ENCODE measurements at regions not wholly inside any gene's neighbourhood (a gene's known extent, or its start where the extent isn't known, plus 50 kb on each side); places are given as distances from the start of the nearest gene placed in this dataset.

DNA sequence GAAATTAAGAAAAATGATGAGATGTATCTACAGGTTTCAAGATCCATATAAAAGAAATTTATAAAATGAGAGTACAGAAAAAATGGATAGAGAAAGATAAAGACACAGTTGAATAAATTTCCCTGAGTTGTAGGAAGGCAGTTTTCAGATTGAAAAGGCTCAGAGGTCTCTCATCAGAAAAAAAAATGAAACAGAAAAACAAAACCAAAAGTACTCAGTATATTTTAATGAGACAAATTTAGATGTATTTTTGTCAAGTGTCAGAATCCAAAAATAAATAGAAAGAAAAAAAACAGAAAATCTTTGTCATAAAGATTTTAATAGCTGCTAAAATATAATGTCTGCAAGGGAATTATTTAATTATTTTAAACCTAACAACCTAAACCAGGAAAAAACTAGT lies 520.5 kb downstream of the KCNJ3 start:
- Histone ChIP-seq H3K27me3 (ENCODE audit: insufficient read depth) (no peaks in the 10 kb centered on the region), H3F3A (replicated peaks; ENCODE audit: low read depth) (no peaks in the 10 kb centered on the region), H3K4me2 (no peak overlapping the region), H4K20me1 (replicated peaks; ENCODE audit: insufficient read depth) (no peaks in the 10 kb centered on the region), H3K4me3 (no peak overlapping the region), H3K79me2 (replicated peaks; ENCODE audit: insufficient read depth) (no peaks in the 10 kb centered on the region), H3K9me2 (ENCODE audit: insufficient read depth) (no peaks in the 10 kb centered on the region), H3K27ac (ENCODE audit: low read depth) (no peak overlapping the region), H3K4me1 (ENCODE audit: insufficient read depth) (no peaks in the 10 kb centered on the region), H3K36me3 (ENCODE audit: insufficient read depth) (no peaks in the 10 kb centered on the region), H2AFZ (no peak overlapping the region)
- Mint-ChIP-seq H3K4me1 (no peaks in the 10 kb centered on the region), H3K27me3 (ENCODE audit: insufficient read depth, low read depth, poor library complexity) (peaks cover 2% of the 10 kb centered on the region), H3K27ac (no peak overlapping the region), H3K36me3 (ENCODE audit: low read depth) (no peaks in the 10 kb centered on the region), H3K9me3 (no peaks in the 10 kb centered on the region), H3K4me3 (no peak overlapping the region)
- DNase-seq (ENCODE audit: low spot score) (no peak), ATAC-seq (no peak)
- TF ChIP-seq REST (IDR thresholded peaks at IDR 0.05; ENCODE audit: unreplicated experiment): no peak
- no peak for TF ChIP-seq ZNF331 (CRISPR knock-in tag; IDR thresholded peaks at IDR 0.05; ENCODE audit: low read depth)
- no peak for TF ChIP-seq CREB1 (CRISPR knock-in tag; IDR thresholded peaks at IDR 0.05; ENCODE audit: low read depth)
- TF ChIP-seq EZH2phosphoT487 (IDR thresholded peaks at IDR 0.05; ENCODE audit: unreplicated experiment): no peak
- TF ChIP-seq NANOG (IDR thresholded peaks at IDR 0.05; ENCODE audit: borderline replicate concordance): no peak
- TF ChIP-seq EZH2 (IDR thresholded peaks at IDR 0.05; ENCODE audit: low read depth, unreplicated experiment): no peak
- no peak for TF ChIP-seq STAT1 (IDR thresholded peaks at IDR 0.05; ENCODE audit: unreplicated experiment)
- TF ChIP-seq ZNF462 (CRISPR knock-in tag; IDR thresholded peaks at IDR 0.05): no peak
- no peak for TF ChIP-seq ZNF114 (CRISPR knock-in tag; IDR thresholded peaks at IDR 0.05)
- TF ChIP-seq, protein P1, sequence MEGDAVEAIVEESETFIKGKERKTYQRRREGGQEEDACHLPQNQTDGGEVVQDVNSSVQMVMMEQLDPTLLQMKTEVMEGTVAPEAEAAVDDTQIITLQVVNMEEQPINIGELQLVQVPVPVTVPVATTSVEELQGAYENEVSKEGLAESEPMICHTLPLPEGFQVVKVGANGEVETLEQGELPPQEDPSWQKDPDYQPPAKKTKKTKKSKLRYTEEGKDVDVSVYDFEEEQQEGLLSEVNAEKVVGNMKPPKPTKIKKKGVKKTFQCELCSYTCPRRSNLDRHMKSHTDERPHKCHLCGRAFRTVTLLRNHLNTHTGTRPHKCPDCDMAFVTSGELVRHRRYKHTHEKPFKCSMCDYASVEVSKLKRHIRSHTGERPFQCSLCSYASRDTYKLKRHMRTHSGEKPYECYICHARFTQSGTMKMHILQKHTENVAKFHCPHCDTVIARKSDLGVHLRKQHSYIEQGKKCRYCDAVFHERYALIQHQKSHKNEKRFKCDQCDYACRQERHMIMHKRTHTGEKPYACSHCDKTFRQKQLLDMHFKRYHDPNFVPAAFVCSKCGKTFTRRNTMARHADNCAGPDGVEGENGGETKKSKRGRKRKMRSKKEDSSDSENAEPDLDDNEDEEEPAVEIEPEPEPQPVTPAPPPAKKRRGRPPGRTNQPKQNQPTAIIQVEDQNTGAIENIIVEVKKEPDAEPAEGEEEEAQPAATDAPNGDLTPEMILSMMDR (conservative IDR thresholded peaks at IDR 0.05; ENCODE audit: low read depth in 2 of 2): no peak
- no peak for TF ChIP-seq POLR2AphosphoS5 (IDR thresholded peaks at IDR 0.05; ENCODE audit: low read depth)
- TF ChIP-seq, protein P2, sequence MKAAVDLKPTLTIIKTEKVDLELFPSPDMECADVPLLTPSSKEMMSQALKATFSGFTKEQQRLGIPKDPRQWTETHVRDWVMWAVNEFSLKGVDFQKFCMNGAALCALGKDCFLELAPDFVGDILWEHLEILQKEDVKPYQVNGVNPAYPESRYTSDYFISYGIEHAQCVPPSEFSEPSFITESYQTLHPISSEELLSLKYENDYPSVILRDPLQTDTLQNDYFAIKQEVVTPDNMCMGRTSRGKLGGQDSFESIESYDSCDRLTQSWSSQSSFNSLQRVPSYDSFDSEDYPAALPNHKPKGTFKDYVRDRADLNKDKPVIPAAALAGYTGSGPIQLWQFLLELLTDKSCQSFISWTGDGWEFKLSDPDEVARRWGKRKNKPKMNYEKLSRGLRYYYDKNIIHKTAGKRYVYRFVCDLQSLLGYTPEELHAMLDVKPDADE (IDR thresholded peaks at IDR 0.05): no peak
- TF ChIP-seq JUNB (IDR thresholded peaks at IDR 0.05; ENCODE audit: unreplicated experiment): no peak

Measured in GM23338 (cell line).